Ishikawa (cell line): ENCODE measurements at regions not wholly inside any gene's neighbourhood (a gene's known extent, or its start where the extent isn't known, plus 50 kb on each side); places are given as distances from the start of the nearest gene placed in this dataset.
A peak's percentile ranks its signal among the peaks of the same experiment; 100 is the strongest.

Experiments used
- CREB1 ChIP-seq: IDR thresholded peaks from 2 replicates; pipeline ENCODE4 v1.6.1; 2012; ENCODE audit warnings: low read depth
- FOXM1 ChIP-seq: IDR thresholded peaks from 2 replicates; pipeline ENCODE4 v1.6.1; 2012; ENCODE audit warnings: low read depth, borderline replicate concordance
- MAX ChIP-seq: IDR thresholded peaks from 2 replicates; pipeline ENCODE4 v1.6.1; 2012
- RAD21 ChIP-seq: IDR thresholded peaks from 2 replicates; pipeline ENCODE4 v1.6.1; 2012; ENCODE audit warnings: low read depth
- TCF12 ChIP-seq: IDR thresholded peaks from 2 replicates; pipeline ENCODE4 v1.6.1; 2012; ENCODE audit warnings: low read depth
- TEAD4 ChIP-seq: IDR thresholded peaks from 2 replicates; pipeline ENCODE4 v1.6.1; 2012
- ZBTB7A ChIP-seq: IDR thresholded peaks from 2 replicates; pipeline ENCODE4 v1.6.1; 2012; ENCODE audit warnings: low read depth
- TF ChIP-seq, protein P1 (sequence below): IDR thresholded peaks from 2 replicates; pipeline ENCODE4 v1.6.1; 2012; ENCODE audit warnings: low read depth, mild to moderate bottlenecking

DNA sequence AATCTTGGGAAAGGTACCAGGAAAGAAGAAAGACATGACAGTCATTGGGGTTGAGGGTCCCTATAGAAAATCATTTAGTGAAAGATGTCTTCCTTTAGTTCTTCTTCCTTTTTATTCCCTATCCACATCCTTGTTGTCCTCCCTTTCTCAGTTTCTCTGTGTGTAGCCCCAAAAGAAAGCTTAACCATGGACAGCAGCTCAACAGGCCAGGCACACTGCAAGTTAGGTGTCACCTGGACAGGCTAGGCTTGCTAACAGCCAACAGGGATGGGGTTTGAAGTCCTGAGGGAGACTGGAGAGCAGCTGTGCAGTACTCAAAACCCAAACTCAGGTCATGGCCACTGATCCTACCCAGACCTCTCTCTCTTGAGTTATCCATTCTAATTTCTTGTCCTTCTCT is 543.1 kb downstream of the TUSC7 start:
- TF ChIP-seq RAD21 (no peak), TEAD4 (no peak), CREB1 (no peak), FOXM1 (no peak), MAX (no peak), ZBTB7A (no peak), TCF12 (no peak)
- TF ChIP-seq, protein P1, sequence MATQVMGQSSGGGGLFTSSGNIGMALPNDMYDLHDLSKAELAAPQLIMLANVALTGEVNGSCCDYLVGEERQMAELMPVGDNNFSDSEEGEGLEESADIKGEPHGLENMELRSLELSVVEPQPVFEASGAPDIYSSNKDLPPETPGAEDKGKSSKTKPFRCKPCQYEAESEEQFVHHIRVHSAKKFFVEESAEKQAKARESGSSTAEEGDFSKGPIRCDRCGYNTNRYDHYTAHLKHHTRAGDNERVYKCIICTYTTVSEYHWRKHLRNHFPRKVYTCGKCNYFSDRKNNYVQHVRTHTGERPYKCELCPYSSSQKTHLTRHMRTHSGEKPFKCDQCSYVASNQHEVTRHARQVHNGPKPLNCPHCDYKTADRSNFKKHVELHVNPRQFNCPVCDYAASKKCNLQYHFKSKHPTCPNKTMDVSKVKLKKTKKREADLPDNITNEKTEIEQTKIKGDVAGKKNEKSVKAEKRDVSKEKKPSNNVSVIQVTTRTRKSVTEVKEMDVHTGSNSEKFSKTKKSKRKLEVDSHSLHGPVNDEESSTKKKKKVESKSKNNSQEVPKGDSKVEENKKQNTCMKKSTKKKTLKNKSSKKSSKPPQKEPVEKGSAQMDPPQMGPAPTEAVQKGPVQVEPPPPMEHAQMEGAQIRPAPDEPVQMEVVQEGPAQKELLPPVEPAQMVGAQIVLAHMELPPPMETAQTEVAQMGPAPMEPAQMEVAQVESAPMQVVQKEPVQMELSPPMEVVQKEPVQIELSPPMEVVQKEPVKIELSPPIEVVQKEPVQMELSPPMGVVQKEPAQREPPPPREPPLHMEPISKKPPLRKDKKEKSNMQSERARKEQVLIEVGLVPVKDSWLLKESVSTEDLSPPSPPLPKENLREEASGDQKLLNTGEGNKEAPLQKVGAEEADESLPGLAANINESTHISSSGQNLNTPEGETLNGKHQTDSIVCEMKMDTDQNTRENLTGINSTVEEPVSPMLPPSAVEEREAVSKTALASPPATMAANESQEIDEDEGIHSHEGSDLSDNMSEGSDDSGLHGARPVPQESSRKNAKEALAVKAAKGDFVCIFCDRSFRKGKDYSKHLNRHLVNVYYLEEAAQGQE = peak; percentile 76
